GM13977 (cell line): ENCODE measurements at regions not wholly inside any gene's neighbourhood (a gene's known extent, or its start where the extent isn't known, plus 50 kb on each side); places are given as distances from the start of the nearest gene placed in this dataset.

ENCODE experiments used
- DNase-seq: peaks from one replicate; pipeline ENCODE4 v3.0.0; 2012; ENCODE audit warnings: low spot score
- CTCF ChIP-seq: IDR thresholded peaks from 2 replicates; pipeline ENCODE4 v1.5.1; 2012; ENCODE audit warnings: mild to moderate bottlenecking, control low read depth; ENCODE audit not compliant: insufficient read depth; ENCODE audit errors: extremely low read depth, missing control alignments
- in situ Hi-C: fragments of 300-500 bp; cut with MboI; formaldehyde crosslinking; loops from one replicate; pipeline ENCODE4 v1.12.0; 2022; ENCODE audit warnings: low sequenced_read_pairs, low pct_unique_long_range_greater_than_20kb, mixed read lengths, inconsistent platforms; ENCODE audit not compliant: unreplicated experiment

- in situ Hi-C loops: no loop called here
- DNase-seq: no peak
- TF ChIP-seq CTCF: no peak
Measured at GRCh38 chr22:49604732-49605302, 222.9 kb downstream of the BRD1 start.

- no peak for TF ChIP-seq CTCF
- no peak for DNase-seq
- in situ Hi-C loops: no loop called here
Measured at GRCh38 chr22:49603016-49603415, 224.7 kb downstream of the BRD1 start.

GRCh38 chr22:49602481-49602880 is 225.2 kb downstream of the BRD1 start:
- in situ Hi-C loops: no loop called here
- no peak for TF ChIP-seq CTCF
- no peak for DNase-seq

- no peak for DNase-seq
- in situ Hi-C loops: no loop called here
- no peak for TF ChIP-seq CTCF
Measured at GRCh38 chr22:49601614-49602321, 225.9 kb downstream of the BRD1 start.

- in situ Hi-C loops: no loop called here
- no peak for DNase-seq
- TF ChIP-seq CTCF: no peak
Measured at GRCh38 chr22:49600891-49601431, 226.7 kb downstream of the BRD1 start.

- no peak for DNase-seq
- no peak for TF ChIP-seq CTCF
- in situ Hi-C loops: no loop called here
Measured at GRCh38 chr22:49600468-49600867, 227.2 kb downstream of the BRD1 start.
